ENCODE measurements at regions not wholly inside any gene's neighbourhood (a gene's known extent, or its start where the extent isn't known, plus 50 kb on each side); places are given as distances from the start of the nearest gene placed in this dataset.

DNA sequence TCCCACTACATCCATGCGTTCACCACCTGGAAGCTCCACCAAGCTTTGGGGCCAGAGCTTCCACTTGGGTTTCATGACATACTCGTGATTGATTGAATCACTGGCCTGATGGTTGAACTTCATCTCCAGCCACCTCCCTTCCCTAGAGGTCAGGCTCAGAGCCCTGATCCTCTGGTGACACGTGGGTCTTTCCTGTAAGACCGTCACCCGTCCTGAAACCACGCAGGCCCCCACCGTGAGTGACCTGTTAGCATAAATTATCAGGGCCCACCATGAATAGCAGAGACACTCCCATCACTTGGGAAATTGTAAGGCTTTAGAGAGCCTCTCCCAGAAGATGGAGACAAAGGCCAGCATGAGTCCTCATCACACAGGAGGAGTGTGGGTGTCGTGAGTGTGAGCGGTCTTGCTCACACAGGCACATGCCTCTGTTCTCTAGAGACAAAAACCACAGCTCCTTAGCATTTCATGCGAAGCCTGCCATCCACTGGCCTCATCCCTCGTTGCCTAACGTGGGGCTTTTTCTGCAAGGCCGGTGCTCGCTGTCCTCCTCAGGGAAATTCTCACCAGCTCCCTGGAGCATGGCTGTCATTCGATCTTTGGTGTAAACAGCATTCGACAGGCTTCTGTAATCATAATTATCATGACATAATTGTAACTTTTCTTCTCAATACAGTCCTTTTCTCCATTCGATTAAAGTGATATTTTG, 65.1 kb upstream of the DUSP22 start:
- no peak for DNase-seq

GRCh38 chr6:227812-228338, 64.4 kb upstream of the DUSP22 start:
- DNase-seq, result no peak

DNA sequence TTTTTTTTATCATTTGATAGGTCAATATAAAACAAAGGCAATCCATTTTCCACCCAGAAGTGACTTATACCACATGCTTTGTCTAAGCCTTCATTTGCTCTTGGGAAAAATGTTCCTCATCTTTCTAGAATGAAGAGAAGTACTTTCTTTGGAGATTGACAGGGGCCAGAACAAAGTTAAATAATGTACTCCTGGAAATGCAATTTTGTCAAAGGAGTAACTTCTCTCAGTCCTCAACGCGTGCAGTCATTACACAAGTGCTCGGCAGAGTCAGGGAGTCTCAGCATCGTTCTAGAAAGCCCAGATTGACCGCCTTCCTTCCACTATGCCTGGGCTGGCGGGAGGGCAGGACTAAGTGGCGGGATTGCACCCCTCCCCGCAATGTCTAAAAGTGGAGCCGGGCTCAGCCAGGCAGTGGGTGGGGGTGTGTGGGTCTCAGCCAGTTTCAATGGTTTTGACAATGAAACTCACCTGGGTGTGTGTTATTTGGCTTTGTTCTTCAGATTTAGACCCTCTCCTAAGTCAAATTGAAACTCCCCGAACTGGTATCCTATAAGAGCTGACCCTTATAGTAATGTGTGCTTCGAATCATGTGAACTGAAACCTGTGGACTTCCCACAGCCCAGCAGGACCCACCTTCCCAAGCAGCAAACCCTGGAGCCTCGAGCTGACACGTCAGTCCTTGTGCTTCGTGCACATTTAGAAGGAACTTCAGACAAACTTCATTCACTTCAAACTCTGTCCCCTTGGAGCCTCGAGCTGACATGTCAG, 63.2 kb upstream of the DUSP22 start:
- DNase-seq, result no peak

GRCh38 chr6:231779-232178, 60.5 kb upstream of the DUSP22 start:
- no peak for DNase-seq

DNA sequence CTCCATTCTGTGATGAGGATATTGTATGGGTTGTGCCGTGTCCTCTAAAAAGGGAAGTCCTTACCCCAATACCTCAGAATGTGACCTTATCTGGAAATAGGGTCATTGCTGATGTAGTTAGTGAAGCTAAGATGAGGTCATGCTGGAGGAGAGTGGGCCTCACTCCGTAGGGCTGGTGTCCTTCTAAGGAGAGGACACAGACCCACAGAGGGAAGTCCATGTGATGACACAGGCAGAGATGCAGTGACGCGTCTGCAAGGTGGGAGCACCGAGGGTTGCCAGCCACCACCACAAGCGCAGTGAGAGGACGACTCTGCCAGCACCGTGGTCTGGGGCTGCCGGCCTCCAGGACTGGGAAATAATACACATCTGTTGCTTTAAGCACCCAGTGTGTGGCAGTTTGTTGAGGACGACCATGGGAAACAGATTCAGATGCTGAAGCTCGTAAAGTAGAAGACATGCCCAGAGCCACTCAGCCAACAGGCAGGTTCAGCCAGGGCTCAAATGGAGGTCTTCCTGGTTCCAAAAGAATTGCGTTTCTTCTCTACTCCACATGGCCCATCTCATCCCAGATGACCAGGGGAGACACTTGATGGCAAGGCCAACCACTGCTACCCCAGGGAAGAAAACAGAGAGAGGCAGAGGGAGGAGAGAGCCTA, 59.2 kb upstream of the DUSP22 start:
- DNase-seq, result no peak

DNA sequence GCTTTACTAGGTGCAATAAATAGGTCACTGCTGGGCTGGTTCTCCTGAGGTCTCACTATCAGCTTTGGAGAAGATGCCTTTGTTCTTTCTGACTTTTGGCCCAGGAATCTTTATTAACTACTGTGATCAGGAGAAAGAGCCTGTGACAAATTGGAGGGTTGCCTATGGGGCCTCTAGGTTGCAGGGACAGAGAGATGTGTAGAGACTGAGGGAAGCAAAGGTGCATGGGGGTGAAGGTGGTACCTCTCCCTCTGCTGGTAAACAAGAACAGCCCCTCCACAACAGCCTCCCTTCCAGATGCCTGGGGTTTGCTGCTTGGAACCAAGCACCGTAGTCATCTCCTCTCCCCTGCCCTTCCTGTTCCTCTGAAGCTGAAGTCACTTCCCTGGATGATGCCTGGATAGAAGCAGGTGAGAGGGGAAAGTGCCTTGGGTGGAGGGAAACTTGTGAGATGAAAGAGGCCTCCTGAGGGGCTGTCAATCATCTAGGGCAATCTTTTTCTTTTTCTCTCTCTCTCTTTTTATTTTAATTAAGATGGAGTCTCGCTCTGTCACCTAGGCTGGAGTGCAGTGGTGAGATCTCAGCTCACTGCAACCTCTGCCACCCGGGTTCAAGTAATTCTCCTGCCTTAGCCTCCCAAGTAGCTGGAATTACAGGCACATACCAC, 57.4 kb upstream of the DUSP22 start:
- DNase-seq, result no peak

GRCh38 chr6:235763-236360, 56.4 kb upstream of the DUSP22 start:
- DNase-seq, result peak; percentile 28

DNA sequence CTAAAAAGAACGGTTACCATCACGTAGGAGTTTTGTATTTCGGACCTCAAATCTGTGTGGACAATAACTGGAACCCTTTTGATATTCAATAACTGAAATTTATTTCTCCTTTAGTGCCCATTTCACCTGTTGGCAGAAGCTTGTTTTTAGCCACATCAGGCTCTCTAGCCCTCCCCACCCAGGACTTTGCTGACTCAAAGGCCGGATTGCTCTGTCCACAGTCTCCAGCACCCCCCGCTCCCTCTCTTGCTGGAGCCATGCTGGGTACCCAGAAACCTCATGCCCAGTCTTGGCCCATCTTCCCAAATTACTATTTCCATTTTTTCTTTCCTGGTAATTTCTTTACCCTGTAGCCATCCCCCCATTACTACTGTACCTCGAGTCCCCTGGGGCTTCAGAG, 55.8 kb upstream of the DUSP22 start:
- DNase-seq, result no peak

DNA sequence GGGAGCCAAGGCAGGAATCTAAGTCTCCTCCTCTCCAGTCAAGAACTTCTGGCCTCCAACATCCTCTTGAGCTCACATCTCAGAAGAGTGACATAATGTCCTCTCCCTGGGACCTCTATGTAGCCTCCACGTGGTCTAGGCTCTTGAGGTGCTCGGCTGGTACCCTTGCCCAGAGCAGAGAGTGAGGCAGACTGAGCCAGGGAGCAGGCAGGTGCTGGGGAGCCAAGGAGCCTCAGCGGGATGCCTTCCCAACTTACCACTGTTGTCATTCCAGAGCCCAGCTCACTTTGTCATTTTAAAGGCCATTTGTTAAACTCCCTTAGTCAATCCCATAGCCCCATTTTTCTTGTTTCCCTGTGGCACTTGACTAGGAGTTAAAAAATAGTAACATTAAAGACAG, 52.1 kb upstream of the DUSP22 start:
- DNase-seq, result no peak

GRCh38 chr6:241336-241865, 50.9 kb upstream of the DUSP22 start:
- DNase-seq, result no peak

Data from MV-4-11 (cell line).